Breast epithelium (tissue), 3 donors: ENCODE measurements at regions not wholly inside any gene's neighbourhood (a gene's known extent, or its start where the extent isn't known, plus 50 kb on each side); places are given as distances from the start of the nearest gene placed in this dataset.

Experiments
- CTCF ChIP-seq, 3 donors: fragments of 450-650 bp; IDR thresholded peaks; one replicate each; pipeline ENCODE4 v1.5.1; 2016 to 2017; ENCODE audit warnings: antibody characterized with exemption in 3 of 3, mild to moderate bottlenecking in 3 of 3, moderate library complexity in 3 of 3
- POLR2A ChIP-seq: fragments of 450-650 bp; IDR thresholded peaks from one replicate; pipeline ENCODE4 v1.6.1; 2016; ENCODE audit warnings: antibody characterized with exemption, mild to moderate bottlenecking, moderate library complexity

- TF ChIP-seq CTCF (IDR thresholded peaks at IDR 0.05) = no peak
- no peak for TF ChIP-seq POLR2A
Observed at GRCh38 chr18:75779450-75779849, 351.9 kb upstream of the SMIM21 start.
